ENCODE measurements at regions not wholly inside any gene's neighbourhood (a gene's known extent, or its start where the extent isn't known, plus 50 kb on each side); places are given as distances from the start of the nearest gene placed in this dataset.
"Not testable (repeated sequence)": the region's sequence is repeated elsewhere in the genome, so short reads cannot be mapped to it uniquely, and the experiment has no call there.

DNA sequence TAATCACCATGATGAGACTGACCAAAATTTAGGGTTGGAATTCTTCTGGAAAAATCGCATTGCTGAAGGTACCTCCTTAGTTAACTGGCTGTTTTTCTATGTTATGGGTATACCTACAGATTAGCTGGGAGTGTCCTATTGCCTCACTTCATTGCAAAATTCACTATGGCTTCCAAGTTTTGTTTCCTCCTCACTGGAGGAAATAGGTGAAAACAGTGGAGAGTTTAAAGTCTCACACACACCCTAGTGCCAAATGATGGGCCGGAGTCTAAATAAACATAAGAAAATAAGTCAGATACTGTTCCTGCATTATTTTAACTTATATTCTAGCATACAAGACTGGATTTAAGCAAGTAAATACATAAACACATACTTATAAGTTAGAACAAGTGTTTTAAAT lies 98.2 kb downstream of the AHR start:
- no peak for DNase-seq (ENCODE audit: low read depth)
- no peak overlapping the region for H3K4me3 ChIP-seq (ENCODE audit: low read depth, low read length)

DNA sequence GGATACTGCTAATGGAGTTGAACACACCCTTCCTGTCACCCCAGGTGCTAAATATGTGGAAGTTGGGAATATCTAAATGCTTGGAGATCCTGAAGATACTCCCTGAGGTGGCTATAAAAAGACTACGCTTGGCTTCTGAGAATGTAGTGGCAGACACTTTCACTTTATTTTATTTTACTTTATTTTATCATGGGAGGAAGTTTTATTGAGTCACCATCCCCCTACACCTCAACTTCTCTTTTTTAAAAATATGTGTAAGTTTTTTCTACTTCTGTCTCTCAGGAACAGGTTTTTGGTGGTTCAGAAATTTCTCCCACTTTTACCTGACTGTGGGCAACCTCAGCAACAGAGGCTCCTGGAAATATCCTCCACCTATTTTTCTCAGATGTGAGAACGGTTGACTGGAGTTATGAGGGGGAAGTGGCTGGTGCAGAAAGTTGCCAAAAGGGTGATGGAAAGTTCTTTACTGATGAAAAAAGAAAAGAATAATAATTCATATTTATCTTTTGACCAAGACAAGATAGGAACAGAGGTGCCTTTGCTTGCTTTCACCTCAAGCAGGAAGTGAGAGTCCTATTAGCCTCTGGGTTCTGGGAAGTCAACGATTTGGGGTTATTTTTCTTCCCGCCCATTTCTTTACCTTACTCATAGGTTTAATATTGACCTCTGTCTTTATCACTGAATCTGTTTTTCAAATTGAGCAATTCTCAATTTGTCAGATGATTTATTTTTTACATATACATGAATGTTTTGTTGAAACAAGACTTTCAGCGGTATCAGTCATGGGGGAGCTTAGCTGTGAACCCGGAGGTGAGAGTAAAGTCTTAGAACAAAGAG lies 103.6 kb downstream of the AHR start:
- DNase-seq (ENCODE audit: low read depth), result no peak
- no peak overlapping the region for H3K4me3 ChIP-seq (ENCODE audit: low read depth, low read length)

DNA sequence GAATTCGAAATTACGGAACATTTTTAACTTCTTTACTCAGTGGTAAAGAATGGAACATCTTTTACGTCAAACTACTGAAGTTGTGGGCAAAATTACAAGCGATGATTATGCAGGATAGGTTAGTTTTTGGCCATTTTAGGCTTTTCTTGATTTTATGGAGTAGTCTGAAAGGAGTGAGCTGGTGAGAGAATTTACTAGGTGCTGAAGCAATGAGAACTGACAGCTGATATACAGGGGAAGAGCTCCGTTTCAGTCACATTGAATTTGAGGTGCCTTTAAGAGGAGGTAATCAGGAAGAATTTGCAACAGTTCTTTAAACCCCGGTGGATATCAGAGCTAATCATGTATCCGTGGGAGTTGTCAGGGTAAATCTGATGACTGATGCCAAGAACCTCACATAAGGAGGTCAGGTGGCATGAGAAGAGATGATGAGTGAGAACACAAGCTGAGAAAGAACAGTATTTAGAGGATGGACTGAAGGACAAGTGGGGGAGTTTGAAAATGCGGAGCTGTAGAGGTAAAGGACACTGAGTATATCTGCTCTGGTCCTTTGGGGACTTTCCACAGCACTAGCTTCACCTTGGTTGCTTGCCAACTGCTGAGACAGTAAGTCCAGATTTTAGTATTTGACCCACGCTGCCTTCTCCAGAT lies 104.3 kb downstream of the AHR start:
- DNase-seq (ENCODE audit: low read depth), result no peak

DNA sequence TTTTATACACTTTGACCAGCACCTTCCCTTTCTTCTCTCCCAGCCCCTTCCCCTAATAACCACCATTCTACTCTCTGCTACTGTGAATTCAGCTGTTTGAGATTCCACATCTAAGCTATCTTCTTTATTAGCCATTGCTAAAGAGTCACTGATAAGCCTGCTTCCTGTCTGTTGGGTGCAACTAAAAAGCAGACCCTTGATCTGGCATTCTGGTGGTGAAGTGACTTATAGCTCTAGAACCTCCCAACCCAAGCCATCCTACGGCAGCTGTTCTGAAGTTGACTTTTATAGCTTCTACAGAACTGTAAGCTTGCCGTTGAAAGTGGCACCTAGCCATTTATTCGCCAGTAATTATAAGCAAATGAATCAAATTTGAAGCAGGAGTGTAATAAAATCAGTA lies 105.6 kb downstream of the AHR start:
- H3K4me3 ChIP-seq (ENCODE audit: low read depth, low read length), result no peak overlapping the region
- DNase-seq (ENCODE audit: low read depth), result no peak

More for the DNA sequence above, 104.3 kb downstream of the AHR start:
- H3K4me3 ChIP-seq (ENCODE audit: low read depth, low read length), result no peak overlapping the region

DNA sequence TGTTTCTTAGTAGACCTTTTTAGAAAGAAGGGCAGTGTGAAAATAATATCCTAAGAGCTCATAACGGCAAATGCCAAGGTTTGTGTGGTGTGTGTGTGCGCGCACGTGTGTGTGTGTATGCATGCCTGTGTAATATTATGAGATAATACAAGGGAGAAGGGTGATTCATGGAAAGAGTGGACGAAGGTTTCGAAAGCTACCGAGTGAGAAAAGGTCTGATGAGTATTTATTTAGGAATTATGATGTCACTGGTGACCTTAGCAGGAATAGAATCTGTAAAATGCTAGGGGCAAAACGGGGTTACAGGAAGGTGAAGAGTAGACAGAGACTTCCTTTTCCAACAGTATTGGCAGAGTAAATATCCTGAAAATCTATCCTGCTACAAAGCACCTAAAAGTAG lies 107.3 kb downstream of the AHR start:
- no peak overlapping the region for H3K4me3 ChIP-seq (ENCODE audit: low read depth, low read length)
- DNase-seq (ENCODE audit: low read depth), result peak; percentile 78

DNA sequence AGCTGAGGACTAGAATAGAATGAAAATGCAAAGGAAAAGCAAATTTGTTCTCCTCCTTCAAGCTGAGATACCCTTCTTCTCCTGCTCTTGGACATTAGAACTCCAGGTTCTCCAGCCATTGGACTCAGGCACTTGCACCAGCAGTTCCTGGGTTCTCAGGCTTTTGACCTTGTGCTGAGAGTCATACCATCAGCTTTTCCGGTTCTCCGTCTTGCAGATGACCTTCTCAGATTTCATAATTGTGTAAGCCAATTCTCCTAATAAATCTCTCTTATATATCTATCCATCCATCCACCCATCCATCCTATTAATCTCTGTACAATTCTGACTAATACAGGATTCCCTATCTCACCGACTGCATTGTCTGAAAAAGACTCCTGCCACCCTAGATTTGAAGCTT lies 108.3 kb downstream of the AHR start:
- H3K4me3 ChIP-seq (ENCODE audit: low read depth, low read length), result no peak overlapping the region
- no peak for DNase-seq (ENCODE audit: low read depth)

DNA sequence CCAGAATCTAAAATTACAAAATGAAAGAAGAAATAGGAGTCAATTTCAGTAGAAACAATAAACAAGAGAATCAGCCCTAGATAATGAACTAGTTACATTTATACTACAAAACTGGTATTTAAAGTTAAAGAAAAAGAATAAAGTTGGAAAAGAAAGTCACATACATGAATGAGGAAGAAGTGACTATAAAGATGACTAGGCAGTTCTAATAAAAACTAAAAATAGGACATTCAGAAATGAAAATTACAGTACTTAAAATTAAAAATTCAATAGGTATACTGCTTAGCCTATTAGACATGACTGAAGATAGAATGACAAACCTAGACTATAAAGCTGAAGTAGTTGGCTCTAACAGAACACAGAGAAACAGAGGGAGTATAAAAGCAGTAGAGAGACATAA lies 108.8 kb downstream of the AHR start:
- H3K4me3 ChIP-seq (ENCODE audit: low read depth, low read length), result no peak overlapping the region
- DNase-seq (ENCODE audit: low read depth), result no peak

DNA sequence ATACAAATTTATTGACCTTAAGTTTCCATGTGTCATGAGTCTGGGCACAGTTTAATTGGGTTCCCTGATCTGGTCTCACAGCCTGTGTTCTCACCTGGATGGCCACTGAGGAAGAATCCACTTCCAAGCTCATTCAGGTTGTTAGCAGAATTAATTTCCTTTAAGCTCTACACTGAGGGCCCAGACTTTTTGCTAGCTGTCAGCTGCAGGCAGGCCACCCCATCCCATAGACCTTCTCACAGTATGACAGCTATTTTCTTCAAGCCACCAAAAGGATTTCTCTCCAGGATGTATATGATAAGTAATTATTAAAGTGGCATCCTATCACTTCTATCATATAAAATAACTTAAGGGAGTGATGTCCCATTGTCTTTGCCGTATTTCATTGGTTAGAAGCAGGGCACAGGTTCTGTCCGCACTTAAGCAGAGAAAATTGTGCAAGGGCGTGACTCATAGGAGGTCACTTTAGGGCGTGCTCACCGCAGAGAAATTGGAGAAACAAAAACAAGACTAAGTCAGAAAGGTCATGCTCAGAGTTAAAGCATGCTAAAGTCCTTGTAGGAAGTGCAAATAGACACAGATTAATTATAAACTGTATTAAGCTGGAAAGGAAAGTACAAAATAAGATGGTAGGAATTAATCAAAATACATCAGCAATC lies 109.9 kb downstream of the AHR start:
- no peak overlapping the region for H3K4me3 ChIP-seq (ENCODE audit: low read depth, low read length)
- DNase-seq (ENCODE audit: low read depth), result peak; percentile 89

DNA sequence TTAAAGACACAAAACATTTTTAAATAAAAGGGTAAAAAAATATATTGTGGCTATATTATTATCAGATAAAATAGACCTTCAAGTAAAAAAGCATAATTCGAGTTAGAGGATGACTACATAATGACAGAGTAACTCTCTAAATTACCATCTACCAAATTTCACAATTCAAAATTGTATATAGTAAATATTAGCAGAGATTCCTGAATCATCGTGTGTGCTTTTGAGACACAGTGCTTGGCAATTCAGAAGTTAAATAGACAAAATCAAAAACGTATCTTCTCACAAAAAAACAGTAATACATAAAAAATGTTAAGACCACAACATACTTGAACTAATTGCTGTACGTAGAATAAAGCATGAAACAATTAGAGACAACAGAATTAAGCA lies 110.4 kb downstream of the AHR start:
- DNase-seq (ENCODE audit: low read depth), result no peak
- H3K4me3 ChIP-seq (ENCODE audit: low read depth, low read length), result no peak overlapping the region

DNA sequence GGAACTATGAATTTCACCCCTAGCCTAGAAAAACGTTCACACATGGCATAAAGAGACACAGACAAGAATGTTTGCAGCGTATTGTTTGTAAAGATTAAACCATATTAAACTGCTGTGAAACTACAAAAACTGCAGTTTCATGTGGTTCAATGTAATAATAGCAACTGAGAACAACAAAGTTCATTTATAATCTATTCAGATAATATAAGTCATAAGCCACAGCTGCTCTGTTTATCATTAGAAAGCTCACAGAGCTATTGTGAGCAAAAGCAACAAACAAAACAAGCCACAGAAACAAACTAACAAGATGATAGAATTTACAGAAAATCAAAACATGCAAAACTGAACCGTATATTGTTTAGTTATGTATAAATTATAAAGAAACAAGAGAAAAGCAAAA lies 113.5 kb downstream of the AHR start:
- H3K4me3 ChIP-seq (ENCODE audit: low read depth, low read length), result no peak overlapping the region

DNA sequence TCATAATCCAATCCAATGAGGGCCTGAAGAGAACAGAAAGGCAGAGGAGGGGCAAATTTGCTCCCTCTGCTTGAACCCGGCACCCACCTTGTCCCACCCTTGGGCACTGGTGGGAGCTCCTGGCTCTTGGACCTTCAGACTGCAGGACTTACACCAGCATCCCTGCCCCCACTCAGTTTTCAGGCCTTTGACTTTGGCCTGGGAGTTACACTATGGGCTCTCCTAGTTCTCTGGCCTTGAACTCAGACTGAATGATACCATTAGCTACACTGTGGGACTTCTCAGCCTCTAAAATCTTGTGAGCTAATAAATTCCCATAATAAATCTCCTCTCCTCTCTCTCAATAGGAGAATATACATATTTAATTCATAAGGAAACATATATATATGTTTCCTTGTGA lies 114.4 kb downstream of the AHR start:
- no peak overlapping the region for H3K4me3 ChIP-seq (ENCODE audit: low read depth, low read length)
- DNase-seq (ENCODE audit: low read depth), result no peak

More for the DNA sequence above, 113.5 kb downstream of the AHR start:
- DNase-seq (ENCODE audit: low read depth), result no peak

DNA sequence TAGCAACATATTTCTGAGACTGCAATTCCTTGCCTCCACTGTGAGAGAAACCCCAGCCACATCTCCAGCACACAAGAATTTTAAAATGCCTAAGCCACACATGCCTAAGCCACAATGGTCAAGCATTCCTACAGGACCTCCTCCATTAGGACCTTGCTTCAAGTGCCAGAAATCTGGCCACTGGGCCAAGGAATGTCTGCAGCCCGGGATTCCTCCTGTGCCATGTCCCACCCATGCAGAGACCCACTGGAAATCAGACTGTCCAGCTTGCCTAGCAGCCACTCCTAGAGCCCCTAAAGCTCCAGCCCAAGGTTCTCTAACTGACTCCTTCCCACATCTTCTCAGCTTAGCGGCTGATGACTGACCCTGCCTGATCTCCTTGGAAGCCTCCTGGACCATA lies 117.5 kb downstream of the AHR start:
- H3K4me3 ChIP-seq (ENCODE audit: low read depth, low read length), result no peak overlapping the region
- DNase-seq (ENCODE audit: low read depth), result no peak

DNA sequence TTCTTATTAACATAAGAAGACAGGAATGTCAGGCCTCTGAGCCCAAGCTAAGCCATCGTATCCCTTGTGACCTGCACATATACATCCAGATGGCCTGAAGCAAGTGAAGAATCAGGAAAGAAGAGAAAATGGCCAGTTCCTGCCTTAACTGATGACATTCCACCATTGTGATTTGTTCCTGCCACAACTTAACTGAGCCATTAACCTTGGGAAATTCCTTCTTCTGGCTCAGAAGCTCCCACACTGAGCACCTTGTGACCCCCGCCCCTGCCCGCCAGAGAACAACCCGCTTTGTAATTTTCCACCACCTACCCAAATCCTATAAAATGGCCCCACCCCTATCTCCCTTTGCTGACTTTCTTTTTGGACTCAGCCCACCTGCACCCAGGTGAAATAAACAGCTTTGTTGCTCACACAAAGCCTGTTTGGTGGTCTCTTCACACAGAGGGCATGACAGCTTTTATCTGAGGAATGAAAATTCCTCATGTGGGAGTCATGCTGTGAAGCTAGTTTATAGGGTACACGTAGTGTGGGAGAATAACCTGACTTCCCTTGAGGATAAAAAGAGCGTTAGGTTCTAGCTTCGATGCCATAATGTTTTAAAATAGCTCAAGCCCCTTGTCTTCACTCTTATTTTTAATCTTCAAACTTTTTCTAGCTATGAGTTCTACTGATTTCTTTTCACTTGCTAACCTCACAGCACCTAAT lies 122.0 kb downstream of the AHR start:
- H3K4me3 ChIP-seq (ENCODE audit: low read depth, low read length); DNase-seq (ENCODE audit: low read depth): not testable (repeated sequence)

DNA sequence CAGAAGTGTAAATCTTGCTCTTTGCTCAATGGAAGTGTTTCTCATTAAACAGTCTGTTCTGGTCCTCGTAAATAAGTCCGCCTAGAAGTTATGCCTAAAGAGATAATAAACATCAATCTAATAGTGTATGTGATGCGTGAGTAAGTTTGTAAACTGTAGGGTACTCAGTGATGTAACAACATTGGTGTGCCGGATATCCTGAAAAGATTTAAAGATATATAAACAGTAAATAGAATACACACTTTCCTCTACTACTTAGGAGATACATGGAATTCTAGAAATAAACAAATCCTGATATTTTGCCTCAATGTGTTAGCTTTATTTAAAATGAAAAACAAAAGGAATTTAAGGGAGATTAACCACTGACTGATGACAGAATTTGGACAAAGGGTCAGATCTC lies 123.5 kb downstream of the AHR start:
- no peak for DNase-seq (ENCODE audit: low read depth)

DNA sequence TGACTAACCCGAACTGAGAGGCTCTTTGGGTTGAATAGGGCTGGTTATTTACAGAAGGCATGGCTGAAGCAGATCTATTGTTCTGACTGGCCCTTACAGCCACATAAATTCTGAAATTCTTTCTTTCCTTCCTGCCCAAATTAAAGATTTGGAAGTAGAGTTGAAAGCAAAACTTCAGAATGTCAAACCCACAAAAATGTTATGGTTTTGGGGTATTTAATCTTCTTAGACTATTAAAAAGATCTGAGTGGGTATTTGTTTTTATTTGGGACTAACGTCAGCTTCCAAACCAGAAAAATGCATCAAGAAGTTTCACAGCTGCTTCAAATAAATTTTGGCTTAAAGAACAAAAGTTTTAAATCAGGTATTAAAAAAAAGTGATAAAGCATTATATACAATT lies 124.5 kb downstream of the AHR start:
- H3K4me3 ChIP-seq (ENCODE audit: low read depth, low read length), result no peak overlapping the region
- no peak for DNase-seq (ENCODE audit: low read depth)

More for the DNA sequence above, 123.5 kb downstream of the AHR start:
- H3K4me3 ChIP-seq (ENCODE audit: low read depth, low read length), result no peak overlapping the region

DNA sequence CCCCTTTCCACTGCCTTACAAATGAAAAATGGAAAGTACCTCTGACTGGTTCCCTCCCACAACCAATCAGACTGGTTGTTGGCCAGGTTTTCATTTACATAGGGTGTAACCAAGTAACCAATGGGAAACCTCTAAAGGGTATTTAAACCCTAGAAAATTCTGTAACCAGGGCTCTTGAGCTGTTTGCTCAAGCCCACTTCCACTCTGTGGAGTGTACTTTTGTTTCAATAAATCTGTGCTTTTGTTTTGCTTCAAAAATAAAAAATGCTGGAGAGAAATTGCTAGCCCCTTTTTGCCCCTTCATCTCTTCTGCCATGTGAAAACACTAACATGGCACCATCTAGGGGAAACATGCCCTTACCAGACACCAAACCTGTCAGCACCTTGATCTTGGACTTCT lies 129.5 kb downstream of the AHR start:
- DNase-seq (ENCODE audit: low read depth), result no peak

DNA sequence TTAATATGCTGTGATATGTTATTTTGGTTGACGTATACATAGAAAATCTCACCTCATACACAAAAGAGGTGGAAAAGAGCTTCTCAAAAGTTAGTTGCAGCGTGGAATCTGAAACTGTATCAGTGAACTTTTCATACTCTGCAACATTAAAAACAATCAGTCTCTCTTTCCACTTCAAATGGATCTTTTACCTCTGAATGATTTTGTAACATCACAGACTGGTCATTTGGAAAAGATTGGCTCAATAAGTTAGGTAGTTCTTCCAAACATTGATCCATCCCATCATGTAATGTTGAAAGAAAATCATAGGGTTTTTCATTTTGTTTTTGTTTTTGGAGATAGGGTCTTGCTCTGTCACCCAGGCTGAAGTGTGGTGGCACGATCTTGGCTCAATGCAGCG lies 131.1 kb downstream of the AHR start:
- no peak for DNase-seq (ENCODE audit: low read depth)
- H3K4me3 ChIP-seq (ENCODE audit: low read depth, low read length), result no peak overlapping the region

More for the DNA sequence above, 129.5 kb downstream of the AHR start:
- H3K4me3 ChIP-seq (ENCODE audit: low read depth, low read length), result no peak overlapping the region

DNA sequence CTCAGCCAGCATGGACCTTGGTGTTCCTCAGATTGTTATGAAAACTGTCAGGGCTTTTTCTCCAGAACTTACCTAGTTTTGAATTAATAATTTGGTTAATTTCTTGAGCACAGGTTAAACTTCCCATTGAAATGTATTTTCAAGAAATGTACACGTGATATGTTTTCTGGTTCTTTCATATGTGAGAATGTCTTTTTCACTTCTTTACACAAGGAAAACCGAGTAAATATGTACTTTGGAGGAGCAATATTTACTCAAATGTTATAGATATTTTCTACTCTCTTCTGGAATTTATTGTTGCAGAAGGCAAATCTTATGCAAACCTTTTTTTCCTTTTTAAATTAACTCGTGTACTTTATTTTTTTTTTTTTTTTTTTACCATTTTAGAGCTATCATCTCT lies 134.3 kb downstream of the AHR start:
- no peak overlapping the region for H3K4me3 ChIP-seq (ENCODE audit: low read depth, low read length)
- no peak for DNase-seq (ENCODE audit: low read depth)

DNA sequence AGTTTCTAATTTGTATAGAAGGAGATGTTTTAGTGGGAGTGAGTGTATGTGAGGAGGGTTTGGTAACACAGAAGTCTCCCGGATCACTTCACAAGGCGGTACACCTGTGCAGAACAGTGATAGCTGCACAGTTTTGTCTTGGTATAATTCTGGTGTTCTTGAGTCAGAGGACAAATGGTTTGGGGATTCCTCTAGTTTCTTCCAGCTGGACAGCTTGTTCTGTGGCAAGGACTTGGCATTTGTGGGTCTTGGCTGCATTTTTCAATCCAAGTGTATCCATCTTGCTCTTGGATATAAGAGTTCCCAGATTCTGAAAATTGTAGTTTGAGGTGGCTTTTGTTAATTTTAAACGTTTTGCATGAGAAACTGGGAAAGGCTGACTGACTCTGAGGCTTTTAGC lies 135.7 kb downstream of the AHR start:
- DNase-seq (ENCODE audit: low read depth), result no peak
- no peak overlapping the region for H3K4me3 ChIP-seq (ENCODE audit: low read depth, low read length)
